IMR-90 (cell line): ENCODE measurements at regions not wholly inside any gene's neighbourhood (a gene's known extent, or its start where the extent isn't known, plus 50 kb on each side); places are given as distances from the start of the nearest gene placed in this dataset.

Experiments used
- ATAC-seq: fragments of 200-7000 bp; cut with Tn5 transposase; 2 replicates; pipeline ENCODE4 v1.9.1; 2020; ENCODE audit warnings: low read depth, mild to moderate bottlenecking, moderate library complexity
- BruUV-seq: library from RNA; stranded (reverse); fragments of 400-500 nt; replicated peaks from 2 replicates; lab custom pipeline; 2021; lab: Mats Ljungman, UMichigan
- CTCF ChIA-PET: fragments of 300-600 bp; formaldehyde crosslinking; extraction: SDS; loops from one replicate; lab custom pipeline; 2021; ENCODE audit warnings: antibody characterized with exemption; lab: Yijun Ruan, JAX
- POLR2A ChIA-PET: fragments of 300-600 bp; sonication (Branson Sonifier 250); formaldehyde crosslinking; loops from one replicate; lab custom pipeline; 2022; ENCODE audit warnings: antibody characterized with exemption; ENCODE audit not compliant: unreplicated experiment; lab: Charles Lee
- DNase-seq: peaks from one replicate; pipeline ENCODE4 v3.0.0; 2013
- H2AFZ ChIP-seq: replicated peaks from 2 replicates; pipeline ENCODE3; 2013; ENCODE audit warnings: low read length, mild to moderate bottlenecking; ENCODE audit not compliant: poor library complexity
- H2AK5ac ChIP-seq: 2 replicates; pipeline ENCODE4 v1.6.1; 2013; ENCODE audit warnings: low read depth, low read length, inconsistent platforms
- H2AK9ac ChIP-seq: replicated peaks from 2 replicates; pipeline ENCODE3; 2013; ENCODE audit warnings: mild to moderate bottlenecking, low read depth, low read length, moderate library complexity; ENCODE audit not compliant: poor library complexity
- H2BK120ac ChIP-seq: 2 replicates; pipeline ENCODE4 v1.6.1; 2013; ENCODE audit warnings: low read depth, low read length, inconsistent platforms
- H2BK15ac ChIP-seq: 3 replicates; pipeline ENCODE4 v1.6.1; 2013; ENCODE audit warnings: low read depth, low read length, inconsistent platforms
- H2BK20ac ChIP-seq: 2 replicates; pipeline ENCODE4 v1.6.1; 2013; ENCODE audit warnings: low read depth, mild to moderate bottlenecking, inconsistent platforms, low read length, moderate library complexity
- H2BK5ac ChIP-seq: 2 replicates; pipeline ENCODE4 v1.6.1; 2013; ENCODE audit warnings: mild to moderate bottlenecking, low read depth, low read length, inconsistent platforms; ENCODE audit not compliant: poor library complexity, severe bottlenecking
- H3K14ac ChIP-seq: replicated peaks from 2 replicates; pipeline ENCODE4 v1.6.1; 2013; ENCODE audit warnings: low read depth, low read length, inconsistent platforms
- H3K18ac ChIP-seq: 2 replicates; pipeline ENCODE4 v1.6.1; 2013; ENCODE audit warnings: low read depth, low read length, control low read depth
- H3K23ac ChIP-seq: 2 replicates; pipeline ENCODE4 v1.6.1; 2013; ENCODE audit warnings: low read depth, low read length, inconsistent platforms
- H3K27ac ChIP-seq: 2 replicates; pipeline ENCODE4 v1.5.1; 2013; ENCODE audit warnings: mild to moderate bottlenecking, control low read depth, low read length; ENCODE audit not compliant: insufficient read depth
- H3K27me3 ChIP-seq: 2 replicates; pipeline ENCODE4 v1.6.1; 2013; ENCODE audit warnings: low read length; ENCODE audit not compliant: control insufficient read depth, insufficient read depth
- H3K36me3 ChIP-seq: 2 replicates; pipeline ENCODE4 v1.6.1; 2013; ENCODE audit warnings: low read length, mixed read lengths; ENCODE audit not compliant: control insufficient read depth, insufficient read depth
- H3K4ac ChIP-seq: 2 replicates; pipeline ENCODE4 v1.6.1; 2013; ENCODE audit warnings: low read depth, low read length, inconsistent platforms
- H3K4me1 ChIP-seq: 2 replicates; pipeline ENCODE4 v1.6.1; 2013; ENCODE audit warnings: low read length, mixed read lengths; ENCODE audit not compliant: control insufficient read depth, insufficient read depth
- H3K4me2 ChIP-seq: 2 replicates; pipeline ENCODE4 v1.6.1; 2013; ENCODE audit warnings: low read depth, mild to moderate bottlenecking, control low read depth, low read length, moderate library complexity
- H3K4me3 ChIP-seq: 2 replicates; pipeline ENCODE4 v1.5.1; 2013; ENCODE audit warnings: low read depth, mild to moderate bottlenecking, control low read depth, low read length, moderate library complexity; ENCODE audit not compliant: insufficient read depth
- H3K56ac ChIP-seq: 2 replicates; pipeline ENCODE4 v1.6.1; 2013; ENCODE audit warnings: low read length, inconsistent platforms; ENCODE audit not compliant: insufficient read depth; ENCODE audit errors: extremely low read depth
- H3K79me1 ChIP-seq, 2 experiments: 2 replicates each; pipeline ENCODE4 v1.6.1; 2013; ENCODE audit warnings: low read length in 2 of 2, inconsistent platforms in 1 of 2, low read depth in 1 of 2
- H3K9ac ChIP-seq: 2 replicates; pipeline ENCODE4 v1.6.1; 2013; ENCODE audit warnings: low read depth, low read length, control low read depth
- H3K9me1 ChIP-seq: 2 replicates; pipeline ENCODE4 v1.6.1; 2013; ENCODE audit warnings: low read length, inconsistent platforms; ENCODE audit not compliant: insufficient read depth
- H3K9me3 ChIP-seq: 2 replicates; pipeline ENCODE4 v1.6.1; 2013; ENCODE audit warnings: low read length; ENCODE audit not compliant: control insufficient read depth, insufficient read depth
- H4K20me1 ChIP-seq: 2 replicates; pipeline ENCODE4 v1.6.1; 2013; ENCODE audit warnings: low read length, inconsistent platforms; ENCODE audit not compliant: insufficient read depth
- H4K5ac ChIP-seq: 2 replicates; pipeline ENCODE4 v1.6.1; 2013; ENCODE audit warnings: mild to moderate bottlenecking, low read depth, low read length, control low read depth
- H4K8ac ChIP-seq, 2 experiments: 2 replicates each; pipeline ENCODE4 v1.6.1; 2013; ENCODE audit warnings: low read depth in 2 of 2, low read length in 2 of 2, control low read depth in 1 of 2, inconsistent platforms in 1 of 2
- H4K91ac ChIP-seq: 2 replicates; pipeline ENCODE4 v1.6.1; 2013; ENCODE audit warnings: low read depth, low read length, inconsistent platforms; ENCODE audit not compliant: insufficient read depth
- CTCF ChIP-seq: conservative IDR thresholded peaks from 2 replicates; pipeline ENCODE4 v1.5.1; 2012; ENCODE audit warnings: mild to moderate bottlenecking, low read depth, low read length, improper control_type of control experiment
- MAZ ChIP-seq: IDR thresholded peaks from 2 replicates; pipeline ENCODE4 v1.6.1; 2012; ENCODE audit warnings: low read depth, mild to moderate bottlenecking, low read length, improper control_type of control experiment, moderate library complexity, borderline replicate concordance
- NFE2L2 ChIP-seq: fragments of 150-350 bp; IDR thresholded peaks from 2 replicates; pipeline ENCODE4 v1.6.1; 2016; ENCODE audit warnings: low read depth, mild to moderate bottlenecking, low read length
- POLR2A ChIP-seq: IDR thresholded peaks from 2 replicates; pipeline ENCODE4 v1.6.1; 2012; ENCODE audit warnings: mild to moderate bottlenecking, low read depth, low read length
- RCOR1 ChIP-seq: IDR thresholded peaks from 2 replicates; pipeline ENCODE4 v1.6.1; 2012; ENCODE audit warnings: mild to moderate bottlenecking, low read length, improper control_type of control experiment; ENCODE audit not compliant: insufficient replicate concordance
- WGBS, 2 experiments: methylation state at CpG; one replicate each; pipeline versions ENCODE4 v1.1.5 to v1.1.7; 2013; ENCODE audit warnings: missing lambda C conversion rate in 2 of 2; ENCODE audit not compliant: insufficient read length in 1 of 2; ENCODE audit errors: extremely low coverage in 2 of 2; 5-methylcytosine and 5-hydroxymethylcytosine counted together
- dilution Hi-C: fragments of 300-500 bp; cut with HindIII; formaldehyde crosslinking; loops from one replicate; pipeline ENCODE4 v1.14.3; 2018; ENCODE audit warnings: low sequenced_read_pairs; ENCODE audit not compliant: unreplicated experiment
- in situ Hi-C: fragments of 300-500 bp; cut with MboI; formaldehyde crosslinking; loops from 3 replicates; pipeline ENCODE4 v1.14.3; 2019; ENCODE audit warnings: low sequenced_read_pairs, inconsistent platforms, mixed read lengths
- intact Hi-C: fragments of 100-400 bp; cut with micrococcal nuclease; formaldehyde crosslinking; loops from 2 replicates; pipeline ENCODE4 v1.10.0; 2022

GRCh38 chr3:127061641-127062040, 78.7 kb downstream of the PLXNA1 start:
- no peaks in the 10 kb centered on the region for H4K20me1 ChIP-seq
- no peak overlapping the region for H3K9ac ChIP-seq
- no peak overlapping the region for H2BK15ac ChIP-seq
- H3K18ac ChIP-seq = no peak overlapping the region
- H3K79me1 ChIP-seq = no peaks in the 10 kb centered on the region
- H3K9me1 ChIP-seq = no peaks in the 10 kb centered on the region
- H2AK9ac ChIP-seq = no peak overlapping the region
- no peak overlapping the region for H3K56ac ChIP-seq
- no peak overlapping the region for H3K23ac ChIP-seq
- no peak overlapping the region for H3K4me2 ChIP-seq
- ChIA-PET CTCF (no interaction called here), POLR2A (no interaction called here)
- no peak overlapping the region for H2BK5ac ChIP-seq
- 0 out of 2 replicates have a peak, but pooled peaks cover 2% of the 10 kb centered on the region for H3K4me1 ChIP-seq
- no peak overlapping the region for H2BK120ac ChIP-seq
- H3K27me3 ChIP-seq = peaks cover 16% of the 10 kb centered on the region
- H3K9me3 ChIP-seq = peaks cover 5% of the 10 kb centered on the region
- H4K5ac ChIP-seq = no peak overlapping the region
- H4K91ac ChIP-seq = no peak overlapping the region
- dilution Hi-C loops (no loop called here), in situ Hi-C loops (no loop called here), intact Hi-C loops (no loop called here)
- no peak for TF ChIP-seq MAZ
- no peak for TF ChIP-seq RCOR1
- TF ChIP-seq POLR2A = no peak
- no peak for TF ChIP-seq CTCF
- no peak for TF ChIP-seq NFE2L2
- H2BK20ac ChIP-seq = no peak overlapping the region
- ATAC-seq (no peak), DNase-seq (no peak)
- H3K14ac ChIP-seq = no peak overlapping the region
- no peak overlapping the region for H2AK5ac ChIP-seq
- no peak overlapping the region for H4K8ac ChIP-seq
- no peak overlapping the region for H2AFZ ChIP-seq
- no peak overlapping the region for H3K4ac ChIP-seq
- BruUV-seq = no TSS peak
- no peak overlapping the region for H3K27ac ChIP-seq
- H3K36me3 ChIP-seq = no peaks in the 10 kb centered on the region
- WGBS, 2 experiments = no CpG with 5 or more reads among the region's 6 CpGs
- H3K4me3 ChIP-seq = no peak overlapping the region
